Adrenal gland (tissue), 5 donors: ENCODE measurements at regions not wholly inside any gene's neighbourhood (a gene's known extent, or its start where the extent isn't known, plus 50 kb on each side); places are given as distances from the start of the nearest gene placed in this dataset.

ENCODE experiments used
- CTCF ChIP-seq, 6 experiments: fragments of 450-650 bp in 4 of 6; fragments of 200-600 bp in 2 of 6; sonication (generic) in 1 of 6; IDR thresholded peaks; 1 replicate in 5 of 6; 2 replicates in 1 of 6; pipeline versions ENCODE4 v1.5.1 to v1.8.0; 2016 to 2021; ENCODE audit warnings: antibody characterized with exemption in 6 of 6, mild to moderate bottlenecking in 2 of 6, moderate library complexity in 1 of 6
- POLR2A ChIP-seq, 2 donors: fragments of 450-650 bp; IDR thresholded peaks; one replicate each; pipeline ENCODE4 v1.6.1; 2017; ENCODE audit warnings: antibody characterized with exemption in 2 of 2, mild to moderate bottlenecking in 2 of 2, moderate library complexity in 1 of 2
- donor health status: DM: no; HTN: no; CAD: no.

GRCh38 chr7:49245062-49245461, 320.7 kb downstream of the CDC14C start:
- TF ChIP-seq POLR2A (IDR thresholded peaks at IDR 0.05) = no peak
- TF ChIP-seq CTCF (IDR thresholded peaks at IDR 0.05) = no peak
